ENCODE measurements at regions not wholly inside any gene's neighbourhood (a gene's known extent, or its start where the extent isn't known, plus 50 kb on each side); places are given as distances from the start of the nearest gene placed in this dataset.

GRCh38 chr21:28387220-28387619 is 605.5 kb downstream of the LTN1 start:
- TF ChIP-seq CTCF (IDR thresholded peaks at IDR 0.05) (no peak), POLR2AphosphoS5 (IDR thresholded peaks at IDR 0.05) (no peak), POLR2A (IDR thresholded peaks at IDR 0.05) (no peak)
